Liver (tissue), 7 donors: ENCODE measurements at regions not wholly inside any gene's neighbourhood (a gene's known extent, or its start where the extent isn't known, plus 50 kb on each side); places are given as distances from the start of the nearest gene placed in this dataset.

Experiments
- DNase-seq: peaks from one replicate; pipeline ENCODE4 v3.0.0-alpha.2; 2017; ENCODE audit warnings: low spot score
- H3K27ac ChIP-seq, 2 donors: one replicate each; pipeline ENCODE4 v1.7.0; 2013; ENCODE audit warnings: inconsistent platforms in 2 of 2, low read length in 2 of 2, control low read depth in 1 of 2, low read depth in 1 of 2, mild to moderate bottlenecking in 1 of 2
- H3K27me3 ChIP-seq, 4 donors: one replicate each; pipeline versions ENCODE4 v1.6.1 to v1.7.0; 2013; ENCODE audit warnings: low read length in 3 of 4, inconsistent platforms in 1 of 4, mild to moderate bottlenecking in 1 of 4, moderate library complexity in 1 of 4; ENCODE audit not compliant: control insufficient read depth in 4 of 4, insufficient read depth in 4 of 4
- H3K36me3 ChIP-seq, 4 donors: one replicate each; pipeline versions ENCODE4 v1.6.1 to v1.7.0; 2013; ENCODE audit warnings: low read length in 3 of 4, mild to moderate bottlenecking in 3 of 4, low read depth in 1 of 4, moderate library complexity in 1 of 4; ENCODE audit not compliant: control insufficient read depth in 4 of 4, insufficient read depth in 3 of 4
- H3K4me1 ChIP-seq, 4 donors: one replicate each; pipeline versions ENCODE4 v1.6.1 to v1.7.0; 2013; ENCODE audit warnings: low read length in 3 of 4, mild to moderate bottlenecking in 3 of 4, moderate library complexity in 1 of 4; ENCODE audit not compliant: control insufficient read depth in 4 of 4, insufficient read depth in 4 of 4
- H3K4me3 ChIP-seq, 3 donors: one replicate each; pipeline versions ENCODE4 v1.6.1 to v1.7.0; 2013; ENCODE audit warnings: low read length in 3 of 3, control low read depth in 1 of 3, low read depth in 1 of 3, mild to moderate bottlenecking in 1 of 3
- H3K9ac ChIP-seq, 2 donors: one replicate each; pipeline ENCODE4 v1.7.0; 2013; ENCODE audit warnings: low read length in 2 of 2, mild to moderate bottlenecking in 2 of 2, moderate library complexity in 2 of 2, control low read depth in 1 of 2, low read depth in 1 of 2
- H3K9me3 ChIP-seq, 4 donors: one replicate each; pipeline versions ENCODE4 v1.6.1 to v1.7.0; 2013; ENCODE audit warnings: low read length in 3 of 4; ENCODE audit not compliant: control insufficient read depth in 4 of 4
- CTCF ChIP-seq: fragments of 150-350 bp; IDR thresholded peaks from 2 replicates; pipeline ENCODE4 v1.5.1; 2017; ENCODE audit warnings: improper control_type of control experiment, low read depth, low read length; ENCODE audit not compliant: missing input control
- EGR1 ChIP-seq, 2 donors: IDR thresholded peaks; 2 replicates each; pipeline ENCODE4 v1.6.1; 2016 to 2018; ENCODE audit warnings: antibody characterized with exemption in 2 of 2, low read depth in 2 of 2
- FOXA2 ChIP-seq: IDR thresholded peaks from 2 replicates; pipeline ENCODE4 v1.6.1; 2016; ENCODE audit warnings: antibody characterized with exemption
- GABPA ChIP-seq, 2 donors: IDR thresholded peaks in 1 of 2; conservative IDR thresholded peaks in 1 of 2; 2 replicates each; pipeline ENCODE4 v1.6.1; 2016; ENCODE audit warnings: antibody characterized with exemption in 2 of 2, mild to moderate bottlenecking in 1 of 2, moderate library complexity in 1 of 2
- HNF4A ChIP-seq, 2 donors: conservative IDR thresholded peaks; 2 replicates each; pipeline ENCODE4 v1.6.1; 2016; ENCODE audit warnings: antibody characterized with exemption in 2 of 2, mild to moderate bottlenecking in 2 of 2
- HNF4G ChIP-seq: IDR thresholded peaks from 2 replicates; pipeline ENCODE4 v1.6.1; 2016; ENCODE audit warnings: antibody characterized with exemption
- JUND ChIP-seq, 2 donors: IDR thresholded peaks; 2 replicates each; pipeline ENCODE4 v1.6.1; 2016; ENCODE audit warnings: antibody characterized with exemption in 2 of 2
- MAX ChIP-seq: IDR thresholded peaks from 2 replicates; pipeline ENCODE4 v1.6.1; 2016; ENCODE audit warnings: antibody characterized with exemption
- RAD21 ChIP-seq, 2 donors: IDR thresholded peaks; 2 replicates each; pipeline ENCODE4 v1.6.1; 2016; ENCODE audit warnings: antibody characterized with exemption in 2 of 2, mild to moderate bottlenecking in 2 of 2
- SP1 ChIP-seq: IDR thresholded peaks from 2 replicates; pipeline ENCODE4 v1.6.1; 2018; ENCODE audit warnings: antibody characterized with exemption, mild to moderate bottlenecking
- TAF1 ChIP-seq: conservative IDR thresholded peaks from 2 replicates; pipeline ENCODE4 v1.6.1; 2016; ENCODE audit warnings: antibody characterized with exemption, mild to moderate bottlenecking
- YY1 ChIP-seq: IDR thresholded peaks from 2 replicates; pipeline ENCODE4 v1.6.1; 2016; ENCODE audit warnings: antibody characterized with exemption, mild to moderate bottlenecking
- ZBTB33 ChIP-seq: IDR thresholded peaks from 2 replicates; pipeline ENCODE4 v1.6.1; 2016; ENCODE audit warnings: antibody characterized with exemption
- TF ChIP-seq, protein P1 (sequence below): IDR thresholded peaks from 2 replicates; pipeline ENCODE4 v1.6.1; 2016; ENCODE audit warnings: antibody characterized with exemption, mild to moderate bottlenecking
- TF ChIP-seq, protein P2 (sequence below): IDR thresholded peaks from 2 replicates; pipeline ENCODE4 v1.6.1; 2016; ENCODE audit warnings: antibody characterized with exemption
- donor health status: healthy.
- donor health status: healthy.
- donor health status: healthy.
- donor health status: healthy.

DNA sequence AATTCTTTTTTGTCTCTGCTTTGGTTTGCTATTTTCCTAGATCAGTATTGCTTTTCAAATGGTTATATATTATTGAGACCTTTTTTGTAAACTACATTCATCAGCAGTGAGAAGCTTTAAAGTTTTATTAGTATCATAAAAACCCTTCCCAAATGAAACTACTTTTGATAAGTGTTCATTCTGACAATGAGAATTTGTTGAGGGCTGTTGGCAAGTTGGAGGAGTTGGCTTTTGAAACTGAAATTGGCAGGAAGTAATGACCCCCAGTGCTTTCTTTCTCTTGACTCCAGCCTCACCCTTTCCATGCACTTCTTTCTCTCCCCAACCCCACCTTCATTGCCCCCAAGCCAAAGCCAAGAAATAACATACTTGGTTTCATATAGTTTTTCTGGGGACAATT is 113.8 kb downstream of the ZIC5 start:
- Histone ChIP-seq H3K27ac (no peak overlapping the region), H3K4me1 (peaks cover 0 to 8% (median 2%) of the 10 kb centered on the region in 4 donors), H3K9ac (no peak overlapping the region), H3K36me3 (no peaks in the 10 kb centered on the region), H3K4me3 (no peak overlapping the region), H3K27me3 (no peaks in the 10 kb centered on the region), H3K9me3 (no peaks in the 10 kb centered on the region)
- DNase-seq, result no peak
- TF ChIP-seq TAF1, result no peak
- no peak for TF ChIP-seq EGR1 (IDR thresholded peaks at IDR 0.05; ENCODE audit: low read depth in 2 of 2)
- no peak for TF ChIP-seq CTCF
- TF ChIP-seq RAD21 (IDR thresholded peaks at IDR 0.05), result no peak
- TF ChIP-seq YY1, result no peak
- no peak for TF ChIP-seq MAX
- no peak for TF ChIP-seq SP1
- TF ChIP-seq HNF4A (conservative IDR thresholded peaks at IDR 0.05), result no peak
- TF ChIP-seq GABPA (IDR thresholded peaks at IDR 0.05 in 1 of 2, conservative IDR thresholded peaks at IDR 0.05 in 1 of 2), result no peak
- no peak for TF ChIP-seq ZBTB33
- TF ChIP-seq JUND (IDR thresholded peaks at IDR 0.05), result no peak
- TF ChIP-seq, protein P1, sequence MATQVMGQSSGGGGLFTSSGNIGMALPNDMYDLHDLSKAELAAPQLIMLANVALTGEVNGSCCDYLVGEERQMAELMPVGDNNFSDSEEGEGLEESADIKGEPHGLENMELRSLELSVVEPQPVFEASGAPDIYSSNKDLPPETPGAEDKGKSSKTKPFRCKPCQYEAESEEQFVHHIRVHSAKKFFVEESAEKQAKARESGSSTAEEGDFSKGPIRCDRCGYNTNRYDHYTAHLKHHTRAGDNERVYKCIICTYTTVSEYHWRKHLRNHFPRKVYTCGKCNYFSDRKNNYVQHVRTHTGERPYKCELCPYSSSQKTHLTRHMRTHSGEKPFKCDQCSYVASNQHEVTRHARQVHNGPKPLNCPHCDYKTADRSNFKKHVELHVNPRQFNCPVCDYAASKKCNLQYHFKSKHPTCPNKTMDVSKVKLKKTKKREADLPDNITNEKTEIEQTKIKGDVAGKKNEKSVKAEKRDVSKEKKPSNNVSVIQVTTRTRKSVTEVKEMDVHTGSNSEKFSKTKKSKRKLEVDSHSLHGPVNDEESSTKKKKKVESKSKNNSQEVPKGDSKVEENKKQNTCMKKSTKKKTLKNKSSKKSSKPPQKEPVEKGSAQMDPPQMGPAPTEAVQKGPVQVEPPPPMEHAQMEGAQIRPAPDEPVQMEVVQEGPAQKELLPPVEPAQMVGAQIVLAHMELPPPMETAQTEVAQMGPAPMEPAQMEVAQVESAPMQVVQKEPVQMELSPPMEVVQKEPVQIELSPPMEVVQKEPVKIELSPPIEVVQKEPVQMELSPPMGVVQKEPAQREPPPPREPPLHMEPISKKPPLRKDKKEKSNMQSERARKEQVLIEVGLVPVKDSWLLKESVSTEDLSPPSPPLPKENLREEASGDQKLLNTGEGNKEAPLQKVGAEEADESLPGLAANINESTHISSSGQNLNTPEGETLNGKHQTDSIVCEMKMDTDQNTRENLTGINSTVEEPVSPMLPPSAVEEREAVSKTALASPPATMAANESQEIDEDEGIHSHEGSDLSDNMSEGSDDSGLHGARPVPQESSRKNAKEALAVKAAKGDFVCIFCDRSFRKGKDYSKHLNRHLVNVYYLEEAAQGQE, result no peak
- TF ChIP-seq HNF4G, result no peak
- no peak for TF ChIP-seq FOXA2
- TF ChIP-seq, protein P2, sequence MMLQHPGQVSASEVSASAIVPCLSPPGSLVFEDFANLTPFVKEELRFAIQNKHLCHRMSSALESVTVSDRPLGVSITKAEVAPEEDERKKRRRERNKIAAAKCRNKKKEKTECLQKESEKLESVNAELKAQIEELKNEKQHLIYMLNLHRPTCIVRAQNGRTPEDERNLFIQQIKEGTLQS, result no peak
